HG03469 (cell line): ENCODE measurements at regions not wholly inside any gene's neighbourhood (a gene's known extent, or its start where the extent isn't known, plus 50 kb on each side); places are given as distances from the start of the nearest gene placed in this dataset.

Experiments used
- ATAC-seq: cut with Tn5 transposase; IDR thresholded peaks from one replicate; pipeline ENCODE4 v1.9.1; 2021; ENCODE audit warnings: mild to moderate bottlenecking, moderate library complexity, moderate number of reproducible peaks; ENCODE audit not compliant: unreplicated experiment

GRCh38 chr1:55951291-55951690, 628.1 kb downstream of the PLPP3 start:
- ATAC-seq, result no peak

DNA sequence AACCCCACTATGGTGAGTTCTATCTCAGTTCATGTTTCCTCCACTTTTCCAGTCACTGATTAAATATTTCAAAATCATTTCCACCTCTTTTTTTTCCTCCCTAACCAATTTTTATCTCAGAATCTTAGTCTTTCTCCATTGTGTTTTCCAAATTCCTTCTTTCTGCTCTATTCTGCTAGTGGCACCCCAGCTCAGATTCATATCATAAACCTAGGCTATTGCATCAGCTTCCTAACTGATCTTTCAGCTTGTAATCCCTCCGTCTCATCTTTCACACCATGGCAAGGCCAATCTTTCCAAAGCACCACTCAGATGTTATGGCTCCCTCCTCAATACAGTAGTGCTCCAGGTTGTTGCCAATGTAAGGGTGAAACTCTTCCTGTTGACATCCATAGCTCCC, 631.9 kb downstream of the PLPP3 start:
- no peak for ATAC-seq

DNA sequence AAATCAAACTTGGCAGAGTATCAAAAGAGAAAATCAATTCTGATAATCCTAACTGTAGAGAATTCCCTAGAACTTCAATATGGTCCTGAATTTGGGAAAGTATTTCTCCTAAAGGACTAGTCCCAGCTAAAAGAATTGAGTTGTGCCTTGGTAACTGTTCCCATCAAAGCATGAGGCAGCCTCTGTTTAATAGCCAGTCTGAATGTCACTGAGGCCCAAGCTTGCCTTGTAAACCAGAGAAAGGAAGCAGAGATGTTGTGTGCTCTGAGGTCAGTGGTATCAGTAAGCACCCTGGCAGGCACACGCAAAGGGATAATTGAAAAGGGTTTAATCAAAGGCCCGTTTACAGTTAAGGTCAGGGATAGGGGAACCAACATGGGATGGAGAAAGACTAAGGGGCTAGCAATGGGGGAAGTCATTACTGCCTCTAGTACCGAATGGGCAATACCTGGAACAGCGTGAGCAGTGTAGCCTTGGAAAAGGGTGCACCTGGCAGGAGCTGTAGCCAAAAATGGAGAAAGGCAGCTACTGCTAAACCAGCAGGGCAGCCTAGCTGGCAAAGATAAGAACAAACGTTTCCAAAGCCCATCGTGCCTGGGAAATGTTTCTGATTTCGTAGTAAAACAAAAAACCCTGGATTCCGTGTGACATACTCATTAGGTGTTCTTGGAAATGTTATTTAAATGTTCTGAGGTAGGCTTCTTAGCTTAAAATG, 635.5 kb downstream of the PLPP3 start:
- no peak for ATAC-seq

DNA sequence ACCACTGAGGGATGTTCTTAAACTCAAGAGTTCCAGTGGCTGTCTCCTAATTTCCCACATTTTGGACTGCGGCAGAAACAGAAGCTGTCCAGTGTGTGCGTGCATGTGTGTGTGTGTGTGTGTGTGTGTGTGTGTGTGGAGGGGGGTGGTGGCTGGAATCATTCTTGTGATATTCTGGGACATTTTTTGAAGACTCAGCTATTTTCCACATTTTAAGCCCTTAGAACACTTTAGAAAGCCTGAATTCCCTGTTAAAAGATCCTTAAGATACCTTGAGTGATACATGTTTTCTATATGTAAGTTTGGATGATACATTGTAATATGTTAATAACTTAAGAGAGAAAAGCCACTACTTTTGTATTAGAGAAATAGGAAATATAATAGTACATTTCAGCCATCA, 636.4 kb downstream of the PLPP3 start:
- no peak for ATAC-seq

DNA sequence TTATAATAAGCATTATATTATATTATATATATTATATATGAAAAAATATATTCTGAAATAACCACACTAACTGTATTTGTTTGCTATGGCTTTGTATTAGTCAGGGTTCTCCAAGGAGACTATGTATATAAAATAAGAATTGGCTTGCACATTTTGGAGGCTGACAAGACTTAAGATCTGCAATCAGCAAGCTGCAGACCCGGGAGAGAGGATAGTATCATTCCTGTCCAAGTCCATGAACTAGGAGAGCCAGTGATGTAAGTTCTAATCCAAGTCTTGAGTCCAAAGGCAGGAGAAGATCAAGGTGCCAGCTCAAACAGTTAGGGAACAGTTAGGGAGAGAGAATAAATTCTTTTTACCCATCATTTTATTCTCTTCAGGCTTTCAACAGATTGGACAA, 639.5 kb downstream of the PLPP3 start:
- ATAC-seq, result no peak

DNA sequence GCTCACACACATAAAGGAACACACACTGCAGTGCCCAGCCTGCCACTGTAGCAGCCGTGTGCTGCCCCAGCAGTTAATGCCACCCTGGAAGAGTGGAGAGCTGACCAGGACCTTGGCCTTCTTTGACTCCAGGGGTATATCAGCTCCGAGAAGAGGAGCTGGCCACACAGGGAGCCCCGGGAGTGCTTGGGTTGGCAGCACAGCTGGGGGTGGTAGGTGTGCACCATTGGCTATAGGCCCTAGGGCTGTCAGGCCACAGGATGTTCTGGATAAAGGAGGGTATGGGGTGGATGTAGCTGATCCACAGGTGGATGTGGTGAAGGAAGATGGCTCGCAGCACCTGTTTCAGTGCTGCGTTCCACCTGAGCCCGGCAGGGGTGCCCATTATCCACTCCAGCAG, 640.5 kb downstream of the PLPP3 start:
- no peak for ATAC-seq

DNA sequence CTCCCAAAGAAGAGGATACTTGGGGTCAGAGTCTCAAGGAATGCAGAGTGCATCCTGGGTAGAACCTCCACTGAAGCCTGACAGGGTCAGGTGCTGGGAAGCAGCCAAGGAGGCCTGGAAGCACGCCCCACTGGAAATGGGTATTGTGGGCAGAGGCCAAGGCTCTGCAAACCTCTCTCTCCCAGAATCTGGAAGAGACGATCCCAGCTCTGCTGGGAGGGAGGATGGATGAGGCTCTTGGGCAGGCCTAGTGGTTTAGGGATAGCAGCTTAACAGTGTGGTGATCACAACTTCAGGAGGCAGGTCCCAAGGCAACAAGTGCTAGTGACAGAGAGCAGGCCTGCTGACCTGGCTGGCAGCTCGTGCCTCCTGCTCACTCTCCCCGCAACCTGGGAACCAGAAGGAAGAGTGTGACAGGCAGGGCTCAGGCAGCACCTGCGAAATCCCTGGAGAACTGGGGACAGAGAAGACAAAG, 641.0 kb downstream of the PLPP3 start:
- no peak for ATAC-seq

- ATAC-seq, result no peak
Observed at GRCh38 chr1:55937840-55938375, 641.5 kb downstream of the PLPP3 start.

GRCh38 chr1:55935236-55935635, 644.1 kb downstream of the PLPP3 start:
- ATAC-seq, result no peak

DNA sequence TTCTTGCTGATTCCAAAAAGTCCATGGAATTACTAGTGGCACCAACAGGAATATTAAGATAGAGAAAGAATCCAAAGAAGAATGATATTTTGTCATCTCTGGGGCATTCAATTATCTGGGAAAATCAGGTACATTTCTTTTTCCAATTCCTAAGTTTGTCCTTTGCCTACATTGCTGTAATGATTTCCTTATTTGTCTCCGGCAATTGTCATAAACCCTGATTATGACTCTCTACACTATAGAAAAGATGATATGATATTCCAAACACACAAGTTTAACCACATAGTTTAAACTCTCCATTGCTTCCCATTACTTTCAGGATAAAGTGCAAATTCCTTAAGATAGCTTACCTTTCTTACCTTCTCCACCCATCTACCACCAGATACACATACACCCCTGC, 647.0 kb downstream of the PLPP3 start:
- ATAC-seq, result no peak

DNA sequence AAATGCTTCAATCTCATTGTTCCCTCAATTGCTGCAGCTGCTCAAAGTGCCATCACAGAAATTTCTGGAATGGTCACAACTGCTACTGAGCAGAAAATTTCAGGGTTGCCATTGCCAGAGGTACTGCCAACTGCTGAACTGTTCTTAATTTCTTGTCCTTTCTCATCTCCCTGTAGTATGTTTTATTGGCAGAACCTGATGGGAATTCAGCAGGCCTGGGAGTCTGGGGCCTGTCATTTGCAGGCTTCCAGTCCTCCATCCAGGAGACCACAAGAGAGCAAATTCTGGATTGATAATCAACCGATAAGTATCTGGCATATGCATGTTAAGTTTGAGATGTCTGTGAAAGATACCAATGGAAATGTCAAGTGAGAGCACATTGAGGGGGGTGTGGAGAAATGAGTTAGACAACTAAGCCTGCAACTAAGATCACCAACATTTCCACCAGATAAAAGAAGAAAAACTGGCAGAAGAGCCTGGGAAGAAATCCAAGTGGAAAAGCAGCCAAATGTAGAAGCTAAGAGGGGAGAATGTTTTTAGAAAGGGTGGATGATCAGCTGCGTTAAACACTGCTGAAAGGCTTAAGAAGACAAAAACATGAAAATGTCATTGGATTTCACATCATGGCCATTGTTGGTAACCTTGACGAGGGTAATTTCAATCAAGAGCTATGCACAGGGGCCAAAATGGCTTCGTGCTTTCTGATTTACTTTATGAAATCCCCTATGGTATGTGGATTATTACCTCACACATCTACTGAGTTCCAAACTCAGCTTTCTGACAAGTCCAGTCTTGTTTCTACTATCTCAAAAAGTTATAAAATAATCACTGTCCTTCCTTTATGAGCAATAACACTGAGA, 648.1 kb downstream of the PLPP3 start:
- ATAC-seq, result no peak

GRCh38 chr1:55929652-55930051, 649.7 kb downstream of the PLPP3 start:
- no peak for ATAC-seq

GRCh38 chr1:55928576-55928975, 650.8 kb downstream of the PLPP3 start:
- no peak for ATAC-seq

DNA sequence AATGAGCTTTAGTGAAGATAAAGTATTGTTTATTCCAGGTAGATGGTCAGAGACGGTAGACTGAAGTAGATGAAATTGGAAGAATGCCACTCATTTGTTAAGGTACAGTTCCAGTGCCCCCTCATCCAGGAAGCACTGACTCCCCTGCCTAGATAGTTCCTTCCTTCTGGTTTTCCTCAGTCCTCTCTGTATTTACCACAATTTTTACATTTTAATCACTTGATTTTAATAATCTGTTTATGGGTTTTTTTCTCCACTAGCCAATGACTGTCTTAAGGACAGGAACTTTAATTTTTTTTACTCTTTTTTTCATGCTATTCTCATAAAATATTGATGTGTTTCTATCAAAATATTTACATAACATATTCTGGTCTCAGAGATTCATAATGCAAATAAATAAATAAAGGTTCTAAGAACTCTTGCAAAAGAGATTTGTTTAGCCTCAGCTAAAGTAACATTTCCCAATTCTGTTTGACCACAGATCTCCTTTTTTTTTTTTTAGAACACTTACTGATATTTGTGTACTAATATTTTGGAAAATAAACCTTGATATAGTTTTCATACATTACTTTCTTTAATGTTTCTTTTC, 651.6 kb downstream of the PLPP3 start:
- no peak for ATAC-seq

DNA sequence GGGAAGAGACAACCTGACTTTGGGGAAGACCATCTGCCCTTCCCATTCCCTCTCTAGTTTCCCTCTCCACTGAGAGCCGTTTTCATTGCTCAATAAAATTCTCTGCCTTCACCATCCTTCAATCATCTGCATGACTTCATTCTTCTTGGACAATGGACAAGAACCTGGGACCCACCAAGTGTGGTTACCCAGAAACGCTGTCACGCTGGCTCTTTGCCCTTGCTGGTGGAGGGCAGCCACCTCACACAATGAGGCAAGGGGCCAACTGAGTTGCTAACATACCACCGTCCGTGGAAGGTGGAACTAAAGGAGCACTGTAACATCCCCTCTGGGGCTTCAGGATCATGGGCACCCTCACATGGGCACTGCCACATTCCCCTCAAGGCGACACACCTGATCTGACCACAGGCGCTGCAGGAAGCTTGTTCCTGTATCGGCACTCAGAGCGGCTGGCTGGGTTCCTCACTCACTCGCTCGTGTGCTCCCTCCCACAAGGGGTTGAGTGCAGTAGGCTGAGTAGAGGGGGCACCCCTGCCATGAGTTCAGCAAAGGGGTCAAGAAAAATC, 652.4 kb downstream of the PLPP3 start:
- no peak for ATAC-seq

DNA sequence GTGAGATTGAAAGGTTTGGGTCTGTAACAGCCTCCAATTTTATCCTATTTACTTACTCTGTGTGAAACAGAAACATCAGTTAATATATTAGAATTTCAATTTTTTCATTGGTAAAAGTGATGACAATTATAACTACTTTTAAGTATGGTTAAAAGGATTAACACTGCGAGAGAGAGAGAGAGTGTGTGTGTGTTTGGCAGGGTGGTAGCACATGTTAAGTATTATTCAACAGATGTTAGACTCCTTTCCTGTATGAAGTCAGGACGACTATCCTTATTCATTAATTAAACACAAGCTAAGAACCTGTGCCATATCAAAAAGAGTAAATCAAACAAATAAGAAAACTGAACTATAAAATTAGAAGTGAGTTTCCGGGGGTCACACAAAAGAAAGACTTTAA, 662.5 kb downstream of the PLPP3 start:
- ATAC-seq, result no peak

- ATAC-seq, result no peak
Observed at GRCh38 chr1:55916481-55916880, 662.9 kb downstream of the PLPP3 start.

GRCh38 chr1:55913565-55913964, 665.8 kb downstream of the PLPP3 start:
- no peak for ATAC-seq

GRCh38 chr1:55912438-55912837, 666.9 kb downstream of the PLPP3 start:
- no peak for ATAC-seq

DNA sequence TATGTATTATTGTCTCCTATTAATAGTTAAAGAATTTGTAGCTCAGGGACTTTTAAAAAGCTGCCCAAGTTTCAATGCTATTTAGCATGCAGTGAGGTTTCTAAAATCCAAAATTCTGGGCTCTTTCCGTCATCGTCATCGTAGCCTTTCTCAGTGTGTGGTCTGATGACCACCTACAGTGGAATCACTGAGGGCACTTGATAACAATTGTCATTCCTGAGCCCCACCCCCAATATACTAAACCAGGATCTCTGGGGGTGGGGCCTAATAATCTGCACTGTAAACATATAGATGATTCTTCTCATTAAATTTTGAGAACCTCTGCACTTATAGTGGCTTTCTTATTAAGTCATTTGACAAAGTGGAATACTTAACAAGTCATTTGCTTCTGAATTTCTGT, 674.8 kb downstream of the PLPP3 start:
- ATAC-seq, result no peak

DNA sequence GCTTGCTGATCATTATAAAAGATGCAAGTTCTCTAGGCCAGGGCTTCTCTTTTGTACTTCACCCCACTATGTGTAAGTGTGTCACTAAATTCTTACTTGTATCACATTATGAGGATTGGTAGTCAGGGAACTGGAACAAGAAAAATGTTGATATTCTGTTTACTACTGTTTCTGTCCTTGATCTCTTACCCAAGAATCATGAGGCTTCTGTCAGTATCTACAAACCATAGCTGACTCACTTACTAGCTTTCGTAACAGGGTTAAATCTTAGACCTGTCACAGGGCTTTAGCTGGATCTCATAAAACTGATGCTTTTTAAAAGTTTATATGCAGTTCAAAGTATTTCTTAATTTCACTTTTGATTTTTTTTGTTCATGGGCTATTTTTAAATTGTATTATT, 681.2 kb downstream of the PLPP3 start:
- no peak for ATAC-seq
